Hepatocyte (in vitro differentiated cells): ENCODE measurements at regions not wholly inside any gene's neighbourhood (a gene's known extent, or its start where the extent isn't known, plus 50 kb on each side); places are given as distances from the start of the nearest gene placed in this dataset.

Experiments used
- DNase-seq: peaks from one replicate; pipeline ENCODE4 v3.0.0-alpha.2; 2016; ENCODE audit warnings: low spot score
- H2AFZ ChIP-seq: fragments of 200-600 bp; sonication (generic); 2 replicates; pipeline ENCODE4 v1.6.0; 2016; ENCODE audit warnings: antibody characterized with exemption, mild to moderate bottlenecking
- H3K27ac ChIP-seq: fragments of 200-600 bp; sonication (generic); 2 replicates; pipeline ENCODE4 v1.5.1; 2016; ENCODE audit warnings: mild to moderate bottlenecking
- H3K27me3 ChIP-seq: fragments of 200-600 bp; sonication (generic); 2 replicates; pipeline ENCODE4 v1.6.1; 2016
- H3K36me3 ChIP-seq: fragments of 200-600 bp; sonication (generic); replicated peaks from 2 replicates; pipeline ENCODE4 v1.5.1; 2016; ENCODE audit warnings: low read depth; ENCODE audit not compliant: insufficient read depth
- H3K4me1 ChIP-seq: fragments of 200-600 bp; sonication (generic); 2 replicates; pipeline ENCODE4 v1.5.1; 2016; ENCODE audit warnings: mild to moderate bottlenecking, moderate library complexity; ENCODE audit not compliant: insufficient read depth
- H3K4me2 ChIP-seq: fragments of 200-600 bp; sonication (generic); 2 replicates; pipeline ENCODE4 v1.6.0; 2016
- H3K4me3 ChIP-seq: fragments of 200-600 bp; sonication (generic); 2 replicates; pipeline ENCODE4 v1.5.1; 2016; ENCODE audit warnings: mild to moderate bottlenecking
- H3K79me2 ChIP-seq: fragments of 200-600 bp; sonication (generic); 2 replicates; pipeline ENCODE4 v1.6.0; 2017; ENCODE audit warnings: mild to moderate bottlenecking
- H3K9me2 ChIP-seq: fragments of 200-600 bp; sonication (generic); replicated peaks from 2 replicates; pipeline ENCODE4 v1.6.0; 2017; ENCODE audit warnings: mild to moderate bottlenecking; ENCODE audit not compliant: insufficient read depth
- H3K9me3 ChIP-seq: fragments of 200-600 bp; sonication (generic); 2 replicates; pipeline ENCODE4 v1.5.1; 2016; ENCODE audit warnings: low read depth, mild to moderate bottlenecking
- H4K20me1 ChIP-seq: fragments of 200-600 bp; sonication (generic); 2 replicates; pipeline ENCODE4 v1.6.0; 2016; ENCODE audit warnings: mild to moderate bottlenecking; ENCODE audit not compliant: insufficient read depth, poor library complexity, severe bottlenecking
- CTCF ChIP-seq: fragments of 200-600 bp; sonication (generic); IDR thresholded peaks from 2 replicates; pipeline ENCODE4 v1.5.1; 2016; ENCODE audit warnings: antibody characterized with exemption, mild to moderate bottlenecking; ENCODE audit not compliant: poor library complexity
- EZH2 ChIP-seq: fragments of 200-600 bp; sonication (generic); IDR thresholded peaks from 2 replicates; pipeline ENCODE4 v1.6.1; 2016; ENCODE audit warnings: antibody characterized with exemption, mild to moderate bottlenecking, borderline replicate concordance
- EZH2phosphoT487 ChIP-seq: fragments of 200-600 bp; sonication (generic); IDR thresholded peaks from one replicate; pipeline ENCODE4 v1.6.1; 2018; ENCODE audit warnings: antibody characterized with exemption, mild to moderate bottlenecking, low read depth, moderate library complexity; ENCODE audit not compliant: unreplicated experiment, severe bottlenecking
- WGBS: methylation state at CpG from one replicate; pipeline ENCODE4 v1.1.6; 2016; ENCODE audit warnings: low lambda C conversion rate; ENCODE audit errors: missing lambda C conversion rate; 5-methylcytosine and 5-hydroxymethylcytosine counted together

GRCh38 chr12:75765170-75766059 lies 254.0 kb upstream of the KRR1 start:
- Histone ChIP-seq H3K27me3 (no peaks in the 10 kb centered on the region), H3K9me3 (no peaks in the 10 kb centered on the region), H4K20me1 (no peaks in the 10 kb centered on the region), H3K4me1 (no peaks in the 10 kb centered on the region), H2AFZ (no peak overlapping the region), H3K4me2 (no peak overlapping the region), H3K9me2 (no peaks in the 10 kb centered on the region), H3K4me3 (no peak overlapping the region), H3K27ac (no peak overlapping the region), H3K79me2 (no peaks in the 10 kb centered on the region), H3K36me3 (no peaks in the 10 kb centered on the region)
- WGBS = 95% methylated on average over 3 of the region's 3 CpGs
- DNase-seq = no peak
- no peak for TF ChIP-seq EZH2
- TF ChIP-seq EZH2phosphoT487 = no peak
- TF ChIP-seq CTCF = no peak

GRCh38 chr12:75764091-75764841 lies 252.9 kb upstream of the KRR1 start:
- Histone ChIP-seq H2AFZ (no peak overlapping the region), H4K20me1 (no peaks in the 10 kb centered on the region)

GRCh38 chr12:75760573-75761294 lies 249.3 kb upstream of the KRR1 start:
- no peak for DNase-seq
- Histone ChIP-seq H3K27ac (no peak overlapping the region), H3K9me3 (no peaks in the 10 kb centered on the region), H3K4me3 (no peak overlapping the region), H3K27me3 (no peaks in the 10 kb centered on the region), H2AFZ (no peak overlapping the region), H3K36me3 (no peaks in the 10 kb centered on the region), H3K4me1 (no peaks in the 10 kb centered on the region), H4K20me1 (no peaks in the 10 kb centered on the region), H3K4me2 (no peak overlapping the region), H3K79me2 (no peaks in the 10 kb centered on the region), H3K9me2 (no peaks in the 10 kb centered on the region)
- 84% methylated on average over 7 of the region's 7 CpGs for whole genome bisulfite sequencing
- no peak for TF ChIP-seq EZH2
- TF ChIP-seq EZH2phosphoT487 = no peak
- TF ChIP-seq CTCF = no peak

More at GRCh38 chr12:75764091-75764841, 252.9 kb upstream of the KRR1 start:
- Histone ChIP-seq H3K4me2 (no peak overlapping the region), H3K9me3 (no peaks in the 10 kb centered on the region), H3K27ac (no peak overlapping the region), H3K4me3 (no peak overlapping the region), H3K9me2 (no peaks in the 10 kb centered on the region), H3K36me3 (no peaks in the 10 kb centered on the region), H3K27me3 (no peaks in the 10 kb centered on the region), H3K4me1 (no peaks in the 10 kb centered on the region), H3K79me2 (no peaks in the 10 kb centered on the region)
- TF ChIP-seq EZH2phosphoT487 (no peak), EZH2 (no peak), CTCF (no peak)
- no peak for DNase-seq
- 69% methylated on average over 5 of the region's 5 CpGs for WGBS
